Colonic mucosa (tissue), 4 donors: ENCODE measurements at regions not wholly inside any gene's neighbourhood (a gene's known extent, or its start where the extent isn't known, plus 50 kb on each side); places are given as distances from the start of the nearest gene placed in this dataset.

Experiments used
- DNase-seq: peaks from one replicate; pipeline ENCODE4 v3.0.0-alpha.2; 2020
- H3K27ac ChIP-seq: fragments of 200-600 bp; one replicate; pipeline ENCODE4 v1.8.0; 2021
- H3K27me3 ChIP-seq: fragments of 200-600 bp; one replicate; pipeline ENCODE4 v1.8.0; 2021
- H3K36me3 ChIP-seq: fragments of 200-600 bp; one replicate; pipeline ENCODE4 v1.8.0; 2021
- H3K4me1 ChIP-seq: fragments of 200-600 bp; one replicate; pipeline ENCODE4 v1.8.0; 2021; ENCODE audit warnings: mild to moderate bottlenecking
- H3K4me3 ChIP-seq: fragments of 200-600 bp; one replicate; pipeline ENCODE4 v1.8.0; 2021
- H3K9ac ChIP-seq, 2 donors: one replicate each; pipeline ENCODE4 v1.7.0; 2013; ENCODE audit warnings: control low read depth in 2 of 2, low read depth in 2 of 2, low read length in 2 of 2
- H3K9me3 ChIP-seq: fragments of 200-600 bp; one replicate; pipeline ENCODE4 v1.8.0; 2021
- intact Hi-C: fragments of 100-400 bp; cut with DNase I; formaldehyde crosslinking; loops from one replicate; pipeline ENCODE4 v1.14.1; 2022
- TF ChIP-seq, protein P1 (sequence below): fragments of 200-600 bp; IDR thresholded peaks from one replicate; pipeline ENCODE4 v1.8.0; 2022; ENCODE audit warnings: antibody characterized with exemption, mild to moderate bottlenecking
- donor health status: healthy.
- donor health status: DM: no; HTN: no; CAD: no.
- donor health status: DM: no; HTN: no; CAD: no.

- no peaks in the 10 kb centered on the region for H3K36me3 ChIP-seq
- no peak overlapping the region for H3K4me3 ChIP-seq
- H3K9me3 ChIP-seq: no peaks in the 10 kb centered on the region
- no peak overlapping the region for H3K27ac ChIP-seq
- no peak overlapping the region for H3K9ac ChIP-seq
- no peaks in the 10 kb centered on the region for H3K4me1 ChIP-seq
- intact Hi-C loops: no loop called here
- DNase-seq: no peak
- TF ChIP-seq, protein P1, sequence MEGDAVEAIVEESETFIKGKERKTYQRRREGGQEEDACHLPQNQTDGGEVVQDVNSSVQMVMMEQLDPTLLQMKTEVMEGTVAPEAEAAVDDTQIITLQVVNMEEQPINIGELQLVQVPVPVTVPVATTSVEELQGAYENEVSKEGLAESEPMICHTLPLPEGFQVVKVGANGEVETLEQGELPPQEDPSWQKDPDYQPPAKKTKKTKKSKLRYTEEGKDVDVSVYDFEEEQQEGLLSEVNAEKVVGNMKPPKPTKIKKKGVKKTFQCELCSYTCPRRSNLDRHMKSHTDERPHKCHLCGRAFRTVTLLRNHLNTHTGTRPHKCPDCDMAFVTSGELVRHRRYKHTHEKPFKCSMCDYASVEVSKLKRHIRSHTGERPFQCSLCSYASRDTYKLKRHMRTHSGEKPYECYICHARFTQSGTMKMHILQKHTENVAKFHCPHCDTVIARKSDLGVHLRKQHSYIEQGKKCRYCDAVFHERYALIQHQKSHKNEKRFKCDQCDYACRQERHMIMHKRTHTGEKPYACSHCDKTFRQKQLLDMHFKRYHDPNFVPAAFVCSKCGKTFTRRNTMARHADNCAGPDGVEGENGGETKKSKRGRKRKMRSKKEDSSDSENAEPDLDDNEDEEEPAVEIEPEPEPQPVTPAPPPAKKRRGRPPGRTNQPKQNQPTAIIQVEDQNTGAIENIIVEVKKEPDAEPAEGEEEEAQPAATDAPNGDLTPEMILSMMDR: no peak
- no peaks in the 10 kb centered on the region for H3K27me3 ChIP-seq
These were observed 85.4 kb upstream of the RAPGEF2 start for GRCh38 chr4:159017323-159018026.

GRCh38 chr4:159018062-159018629 lies 84.7 kb upstream of the RAPGEF2 start:
- no peak for DNase-seq
- Histone ChIP-seq H3K9ac (no peak overlapping the region), H3K27ac (no peak overlapping the region), H3K27me3 (no peaks in the 10 kb centered on the region), H3K4me3 (no peak overlapping the region), H3K4me1 (no peaks in the 10 kb centered on the region), H3K9me3 (no peaks in the 10 kb centered on the region), H3K36me3 (no peaks in the 10 kb centered on the region)
- intact Hi-C loops: no loop called here
- TF ChIP-seq, protein P1: no peak

DNA sequence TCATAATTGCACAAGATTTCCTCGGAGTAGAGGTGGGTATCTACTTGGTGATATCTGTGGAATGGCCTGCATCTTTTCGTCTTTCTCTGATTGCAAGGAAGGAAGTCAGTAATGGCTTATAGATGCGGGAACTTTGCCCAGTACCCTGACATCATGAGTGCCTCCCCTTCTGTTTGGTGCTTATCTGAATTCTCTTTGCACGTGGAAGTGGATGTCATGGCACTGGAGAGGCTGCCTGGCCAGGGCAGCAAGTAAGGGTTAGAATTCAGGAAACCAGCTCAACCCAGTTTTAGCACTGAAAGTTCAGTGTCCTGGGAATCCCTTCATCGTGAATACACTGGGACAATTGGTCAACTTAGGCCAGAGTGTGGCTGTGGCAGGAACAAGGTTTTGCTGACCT lies 83.5 kb upstream of the RAPGEF2 start:
- Histone ChIP-seq H3K27ac (no peak overlapping the region), H3K27me3 (no peaks in the 10 kb centered on the region), H3K9me3 (no peaks in the 10 kb centered on the region), H3K36me3 (no peaks in the 10 kb centered on the region), H3K4me3 (no peak overlapping the region), H3K4me1 (no peaks in the 10 kb centered on the region), H3K9ac (no peak overlapping the region)
- intact Hi-C loops: no loop called here
- no peak for DNase-seq
- TF ChIP-seq, protein P1: no peak

DNA sequence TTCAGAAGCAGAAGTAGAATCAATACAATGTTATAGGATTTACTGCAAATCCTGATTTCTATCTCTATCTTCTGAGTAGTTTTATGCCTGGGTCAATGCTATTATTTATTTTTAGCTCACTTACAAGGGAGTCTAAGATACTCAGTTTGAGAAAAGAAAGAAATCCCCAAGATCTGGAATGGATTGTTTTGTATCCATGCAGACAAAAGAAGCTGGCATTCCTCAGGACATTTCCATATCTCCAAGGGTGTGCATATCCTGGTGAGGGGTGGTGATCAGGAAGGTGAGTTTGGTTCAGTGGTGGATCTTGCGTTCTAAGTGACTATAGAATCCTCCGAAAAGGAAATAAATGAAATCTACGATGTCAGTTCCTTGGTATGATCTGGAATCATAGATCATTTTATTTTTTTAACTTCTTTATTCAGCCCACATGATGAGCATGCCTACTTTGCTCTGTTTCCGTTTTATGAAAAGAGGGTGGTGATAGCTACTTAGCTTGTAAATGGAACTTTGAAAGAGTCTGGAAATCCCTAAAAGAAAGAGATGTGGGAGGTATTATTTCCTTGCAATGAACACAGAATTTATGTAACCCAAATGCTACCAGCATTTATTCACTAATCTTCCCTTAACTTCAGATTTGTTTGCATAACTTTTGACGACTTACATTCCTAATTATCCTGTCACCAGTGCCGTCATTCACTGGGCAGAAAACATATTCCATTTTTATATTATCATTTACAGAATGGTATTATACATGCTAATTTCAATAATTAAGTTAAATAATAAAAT lies 81.1 kb upstream of the RAPGEF2 start:
- Histone ChIP-seq H3K27ac (no peak overlapping the region), H3K4me3 (no peak overlapping the region), H3K36me3 (no peaks in the 10 kb centered on the region), H3K4me1 (no peaks in the 10 kb centered on the region), H3K9me3 (no peaks in the 10 kb centered on the region), H3K27me3 (no peaks in the 10 kb centered on the region), H3K9ac (no peak overlapping the region)
- intact Hi-C loops: no loop called here
- TF ChIP-seq, protein P1: no peak
- no peak for DNase-seq

GRCh38 chr4:159023741-159024140 lies 79.1 kb upstream of the RAPGEF2 start:
- H3K9me3 ChIP-seq: no peaks in the 10 kb centered on the region
- no peaks in the 10 kb centered on the region for H3K4me1 ChIP-seq
- no peaks in the 10 kb centered on the region for H3K36me3 ChIP-seq
- H3K4me3 ChIP-seq: no peak overlapping the region
- intact Hi-C loops: no loop called here
- no peak for DNase-seq
- TF ChIP-seq, protein P1: no peak
- H3K9ac ChIP-seq: no peak overlapping the region
- no peak overlapping the region for H3K27ac ChIP-seq
- H3K27me3 ChIP-seq: no peaks in the 10 kb centered on the region
